NCI-H446 treated with DMSO at 0.1 percent for 48 hours (cell line): ENCODE measurements at regions not wholly inside any gene's neighbourhood (a gene's known extent, or its start where the extent isn't known, plus 50 kb on each side); places are given as distances from the start of the nearest gene placed in this dataset.

Experiments
- DNase-seq: peaks from one replicate; lab custom pipeline; 2025; lab: John Stamatoyannopoulos, UW

DNA sequence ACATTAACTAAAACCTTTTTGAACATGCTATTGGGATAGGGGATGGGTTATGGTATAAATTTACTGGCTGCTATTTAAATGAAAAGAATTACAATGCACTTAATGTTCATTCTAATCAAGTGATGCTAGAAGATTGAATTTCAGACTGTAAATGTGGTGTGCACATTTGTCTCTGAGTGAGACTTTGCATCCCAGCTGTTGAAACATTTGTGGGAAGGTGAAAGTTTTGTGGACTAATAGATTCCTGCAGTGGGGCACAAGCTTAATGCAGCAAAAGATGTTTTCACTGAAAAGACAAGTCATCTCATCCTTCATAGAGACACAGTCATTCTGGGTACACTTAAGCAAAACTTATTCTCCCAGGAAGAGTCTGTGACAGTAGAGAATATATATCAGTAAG, 323.6 kb downstream of the NFIB start:
- no peak for DNase-seq

DNA sequence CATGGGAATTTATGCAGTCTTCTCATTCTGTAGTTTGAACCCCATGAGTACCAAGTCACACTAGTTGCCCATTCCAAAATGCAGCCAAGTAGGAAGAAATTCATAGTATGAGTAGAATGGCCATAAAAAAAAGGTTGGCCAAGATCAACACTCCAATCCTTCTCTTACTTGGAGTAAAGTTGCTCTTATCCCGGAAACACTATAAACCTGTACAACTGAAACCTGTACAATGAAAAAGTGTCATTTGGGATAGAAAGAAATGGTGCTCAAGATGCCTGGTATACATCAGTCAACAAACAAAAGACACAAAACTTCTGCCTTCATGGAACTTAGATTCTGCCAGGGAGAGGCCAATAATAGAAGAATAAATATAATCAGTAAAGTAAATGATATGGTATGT, 325.0 kb downstream of the NFIB start:
- DNase-seq: no peak

DNA sequence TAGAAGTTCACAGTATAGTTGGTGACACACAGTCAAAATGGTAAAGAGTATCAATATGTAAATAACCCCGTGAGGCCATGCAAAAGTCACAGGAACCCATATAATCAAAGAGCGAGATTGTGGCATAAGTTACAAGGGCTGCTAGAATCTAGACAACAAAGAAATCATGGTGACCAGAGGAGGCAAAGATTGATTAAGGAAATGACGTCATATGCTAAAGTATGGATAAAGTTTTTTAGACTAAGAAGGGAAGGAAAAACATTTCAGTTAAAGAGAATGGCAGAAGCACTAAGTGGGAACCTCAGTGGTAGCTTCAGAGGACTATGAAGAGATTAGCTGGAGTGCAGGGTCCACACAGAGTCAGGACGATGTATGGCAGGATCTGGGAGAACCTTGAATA, 330.3 kb downstream of the NFIB start:
- no peak for DNase-seq

DNA sequence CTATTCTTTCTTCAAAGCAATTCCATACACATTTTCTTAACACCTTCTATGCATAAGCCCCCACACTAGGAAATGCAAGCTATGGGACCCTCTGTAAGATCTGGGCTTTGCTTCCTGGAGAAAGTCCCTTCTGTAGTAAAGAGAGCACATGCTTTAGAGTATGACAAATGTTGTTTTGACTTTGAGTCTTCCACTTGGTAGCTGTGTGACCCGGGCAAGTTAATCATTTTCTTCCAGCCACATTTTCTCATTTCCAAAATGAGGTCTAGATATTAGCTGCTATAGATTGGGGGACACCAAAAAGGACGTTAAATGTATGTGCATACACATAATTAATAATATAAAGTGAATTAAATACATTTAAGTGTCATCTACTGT, 334.0 kb downstream of the NFIB start:
- DNase-seq: no peak

DNA sequence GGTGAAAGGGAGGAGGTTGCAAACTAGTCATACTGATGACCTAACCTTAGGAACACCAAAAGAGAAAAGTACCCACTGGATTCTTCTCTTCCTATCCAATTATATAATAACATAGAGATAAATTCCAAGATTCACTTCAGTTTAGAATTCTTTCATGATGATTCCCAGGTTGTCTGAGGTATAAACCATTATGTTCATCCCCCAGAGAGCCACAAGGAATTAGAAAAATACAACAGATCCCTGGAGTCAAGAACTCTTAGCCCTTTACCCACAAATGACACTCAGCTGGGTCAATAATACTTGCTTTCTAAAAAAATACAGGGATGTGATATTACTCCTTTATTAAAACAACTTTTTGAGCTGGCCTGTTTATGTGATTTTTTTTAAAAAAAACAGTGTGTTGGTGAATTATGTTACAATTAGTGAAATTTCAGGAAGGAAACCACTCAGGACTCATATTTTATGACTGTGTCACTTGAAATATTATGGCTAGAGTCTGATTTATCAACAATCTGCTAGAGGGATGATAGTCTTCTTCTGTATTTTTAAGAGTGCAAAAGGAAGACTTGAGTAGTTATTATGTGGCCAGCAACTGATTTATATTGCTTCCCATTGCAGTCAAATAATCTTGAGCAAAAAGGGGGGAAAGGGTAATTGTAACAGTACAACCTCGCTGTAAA, 338.2 kb downstream of the NFIB start:
- DNase-seq: no peak

DNA sequence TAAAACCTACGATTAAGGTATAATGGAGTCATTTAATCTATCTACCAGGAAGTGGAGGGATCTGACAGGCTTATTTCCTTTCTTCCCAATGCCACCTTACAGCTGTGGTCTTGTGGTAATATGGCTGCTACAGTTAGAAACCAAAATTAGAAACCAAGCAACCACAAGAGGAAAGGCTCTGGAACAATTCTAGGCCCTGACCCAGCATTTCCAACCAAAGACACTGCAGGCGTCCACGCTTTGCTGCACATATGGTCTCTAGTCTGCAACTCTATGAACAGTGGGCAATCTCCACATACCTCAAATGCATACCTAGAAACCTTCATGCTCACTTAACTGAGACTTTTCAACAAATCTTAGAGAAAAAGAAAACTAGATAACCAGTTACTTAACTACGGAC, 339.1 kb downstream of the NFIB start:
- no peak for DNase-seq

DNA sequence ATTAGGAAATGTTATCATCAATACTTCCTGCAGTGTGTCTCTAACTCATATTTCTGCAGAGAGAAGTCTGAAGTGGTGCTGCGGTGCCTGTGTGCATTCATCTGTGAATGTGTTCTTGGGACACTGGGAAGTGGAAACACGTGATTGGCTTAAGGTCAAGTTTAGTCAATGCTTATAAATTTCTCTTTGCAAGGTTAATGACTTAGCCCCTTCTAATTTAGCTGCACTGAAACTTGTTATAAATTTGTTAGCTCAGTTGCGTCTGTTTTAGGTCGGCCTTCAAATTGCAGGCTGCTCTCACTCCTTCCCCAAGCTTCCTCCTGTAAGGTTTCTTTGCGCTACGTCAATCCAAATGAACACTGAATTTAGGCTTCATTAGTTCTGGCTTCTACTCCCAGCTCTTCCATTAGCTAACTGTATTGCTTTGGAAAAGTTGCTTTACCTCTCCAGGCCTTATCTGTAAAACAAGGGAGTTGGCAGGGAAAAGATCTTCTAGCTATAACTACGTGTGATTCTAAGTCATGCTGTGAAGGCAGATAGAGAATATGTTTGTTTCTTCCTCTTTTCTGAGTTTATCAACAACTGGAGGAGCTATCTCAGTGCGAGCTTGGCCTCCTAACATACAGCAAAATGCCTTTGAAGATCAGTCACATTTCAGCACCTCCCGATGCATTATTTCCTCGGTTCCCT, 341.8 kb downstream of the NFIB start:
- peak; percentile 69 for DNase-seq

DNA sequence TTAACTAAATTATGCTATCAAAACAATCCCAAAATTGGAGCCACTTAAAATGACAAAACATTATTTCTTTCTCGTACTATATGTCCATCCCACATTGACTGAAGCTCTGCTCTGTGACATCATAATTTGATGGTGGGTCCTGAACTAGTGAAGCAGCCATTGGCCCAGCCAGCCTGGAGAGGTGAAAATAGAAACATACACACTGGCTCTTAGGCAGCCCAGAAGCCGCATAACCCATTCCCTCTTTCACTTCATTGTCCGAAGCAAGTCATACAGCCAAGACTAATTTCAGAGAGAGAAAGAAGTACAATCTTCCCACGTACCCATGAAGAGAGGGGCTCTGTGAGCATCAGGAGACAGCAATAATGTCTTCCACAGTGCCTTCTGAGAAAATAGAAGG, 342.5 kb downstream of the NFIB start:
- DNase-seq: no peak

DNA sequence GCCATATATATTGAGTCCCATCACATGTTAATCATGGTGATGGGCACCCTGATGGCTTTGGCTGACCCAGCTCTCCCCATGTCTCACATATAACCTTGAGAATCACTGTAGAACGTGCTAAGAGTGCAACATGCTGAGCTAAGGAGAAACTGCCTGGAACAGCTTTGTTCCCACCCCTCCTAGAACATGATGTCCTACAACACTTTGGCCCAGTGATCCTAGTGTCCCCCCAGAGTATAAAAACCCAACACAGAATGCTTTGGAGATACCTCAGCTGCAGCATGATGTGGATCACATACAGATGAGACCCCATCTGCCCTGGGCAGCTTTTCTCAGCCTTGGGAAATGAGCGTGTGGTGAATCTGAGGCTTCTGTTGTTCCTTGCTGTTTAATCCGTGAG, 343.5 kb downstream of the NFIB start:
- no peak for DNase-seq

DNA sequence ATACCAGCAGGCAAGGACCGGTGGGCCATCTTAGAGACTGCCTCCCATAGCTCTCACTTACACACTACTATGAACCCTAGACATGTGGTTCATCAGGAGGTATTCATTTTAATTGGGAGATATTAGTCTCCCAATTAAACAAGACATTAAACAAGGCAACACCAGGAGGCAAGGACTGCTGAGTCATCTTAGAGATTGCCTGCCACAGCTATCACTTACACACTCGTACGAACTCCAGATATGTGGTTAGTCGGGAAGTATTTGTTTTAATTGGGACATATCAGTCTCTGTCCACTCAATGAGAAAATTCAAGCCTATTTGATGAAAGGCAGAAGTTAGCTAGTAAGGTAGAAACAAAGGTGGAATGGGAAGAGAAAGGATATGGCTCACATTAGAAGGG, 343.9 kb downstream of the NFIB start:
- no peak for DNase-seq

DNA sequence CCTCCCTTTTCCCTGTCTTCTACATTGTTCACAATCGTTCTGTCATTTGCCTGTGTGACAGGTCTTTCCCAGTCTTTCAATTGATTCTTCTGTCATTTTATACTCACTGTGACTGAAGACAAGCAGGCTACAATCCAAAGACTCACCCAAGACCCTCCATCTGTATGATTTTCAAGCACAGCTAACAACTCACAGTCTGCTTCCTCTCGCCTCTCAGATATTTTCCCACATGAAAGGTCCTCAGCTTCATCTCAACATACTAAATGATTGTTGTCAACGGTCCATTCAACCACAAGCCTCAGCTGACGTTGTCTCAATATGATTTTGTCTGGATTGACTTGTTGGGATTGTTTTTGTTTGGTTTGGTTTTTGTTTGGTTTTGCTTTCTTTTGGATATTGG, 346.5 kb downstream of the NFIB start:
- no peak for DNase-seq

DNA sequence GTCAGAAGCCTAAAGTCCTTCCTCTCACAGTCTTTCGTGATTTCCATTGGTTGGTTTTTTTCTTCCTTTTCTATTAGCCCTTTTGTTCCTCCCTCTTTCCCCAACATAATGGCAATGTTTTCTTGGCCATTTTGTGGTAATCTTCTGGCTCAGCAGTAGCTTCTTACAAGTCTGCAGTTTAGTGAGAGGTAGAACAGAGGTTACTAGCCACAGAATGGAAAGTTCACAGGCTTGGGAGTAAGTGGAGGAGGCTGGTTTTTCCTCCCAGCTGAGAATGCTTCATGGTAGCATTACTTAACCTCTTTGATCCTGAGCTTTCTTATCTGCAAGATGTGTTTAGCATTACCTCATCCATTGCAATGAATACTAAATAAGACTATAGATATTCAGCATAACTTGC, 346.9 kb downstream of the NFIB start:
- DNase-seq: no peak

DNA sequence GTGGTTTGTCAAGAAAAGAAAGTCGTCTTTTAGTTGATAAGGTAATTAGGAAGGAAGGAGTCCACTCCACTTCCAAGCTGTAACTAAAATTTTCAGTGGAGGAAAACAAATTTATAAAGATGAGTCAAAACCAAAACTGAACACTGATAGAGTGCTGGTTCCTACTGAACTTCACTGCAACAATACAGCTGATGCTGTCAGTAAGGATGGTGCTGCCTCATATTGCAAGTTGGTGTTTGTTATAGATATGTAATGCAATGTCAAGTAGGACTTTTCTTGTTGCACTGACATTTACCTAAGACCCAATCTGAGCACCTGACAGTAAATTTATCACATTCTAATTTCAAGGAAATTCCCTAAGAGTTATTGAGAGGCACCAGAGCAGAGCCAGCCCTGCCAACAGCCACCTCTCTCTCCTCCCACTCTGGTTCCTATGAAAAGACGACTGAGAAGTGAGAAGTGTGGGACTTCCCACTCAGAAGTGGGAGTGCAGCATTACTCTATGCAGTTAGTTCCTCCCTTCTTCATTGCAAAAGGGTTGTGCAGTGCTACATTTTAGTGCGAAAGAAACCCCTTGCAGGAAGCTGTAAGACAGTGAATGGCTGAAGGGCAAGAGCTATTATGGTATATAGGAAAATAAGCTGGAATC, 350.8 kb downstream of the NFIB start:
- no peak for DNase-seq

DNA sequence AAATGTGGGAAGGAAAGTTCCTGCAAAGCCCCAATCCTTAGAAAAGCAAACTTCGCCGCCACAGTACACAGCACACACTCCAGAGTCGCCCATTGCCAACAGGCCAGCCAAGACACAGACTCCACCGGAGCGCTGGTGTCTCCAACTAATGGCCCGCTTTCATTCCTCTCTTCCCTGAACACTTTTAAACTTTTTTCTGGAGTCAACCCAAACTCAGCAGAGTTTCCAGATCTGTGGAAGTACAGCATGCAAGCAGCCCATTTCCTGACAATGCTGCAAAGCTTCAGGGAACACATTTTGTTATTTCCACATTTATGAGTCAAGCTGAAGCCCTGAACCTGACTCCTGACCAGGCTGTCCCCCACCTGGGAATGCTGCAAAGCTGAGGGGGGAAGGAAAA, 351.9 kb downstream of the NFIB start:
- no peak for DNase-seq

DNA sequence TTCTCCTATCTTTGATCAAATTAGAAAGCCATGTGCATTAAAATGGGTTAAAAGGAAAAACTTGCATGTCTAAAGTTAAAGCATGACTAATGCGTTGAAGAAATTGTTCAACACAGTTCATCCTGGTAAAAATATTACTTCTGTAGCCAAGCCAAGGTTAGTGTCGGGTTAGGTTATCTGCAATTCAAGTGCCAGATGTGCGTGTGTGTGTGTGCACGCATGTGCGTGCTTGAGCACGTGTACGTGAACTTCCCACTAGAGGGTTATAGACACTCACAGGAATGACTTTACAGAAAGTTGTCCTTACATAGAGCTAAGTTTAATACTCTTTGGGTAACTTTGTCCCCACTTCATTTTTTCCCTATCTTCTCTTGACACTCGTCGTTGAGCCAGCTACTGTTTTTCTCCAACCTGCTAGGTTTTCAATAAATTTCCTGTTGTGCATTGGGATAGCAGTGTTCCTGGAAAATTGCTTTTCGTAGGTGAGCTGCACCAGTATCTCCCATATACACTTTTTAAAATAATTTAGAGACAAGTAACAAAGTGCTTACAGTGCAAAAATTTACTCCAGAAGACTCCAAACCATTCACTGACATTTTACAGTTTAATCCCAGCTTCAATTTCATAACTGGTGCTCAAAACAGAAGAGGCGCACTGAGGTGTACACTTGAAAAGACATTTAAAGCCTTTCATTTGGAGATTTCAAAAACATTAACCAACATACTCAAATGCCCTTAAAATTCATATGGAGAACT, 353.8 kb downstream of the NFIB start:
- DNase-seq: no peak

DNA sequence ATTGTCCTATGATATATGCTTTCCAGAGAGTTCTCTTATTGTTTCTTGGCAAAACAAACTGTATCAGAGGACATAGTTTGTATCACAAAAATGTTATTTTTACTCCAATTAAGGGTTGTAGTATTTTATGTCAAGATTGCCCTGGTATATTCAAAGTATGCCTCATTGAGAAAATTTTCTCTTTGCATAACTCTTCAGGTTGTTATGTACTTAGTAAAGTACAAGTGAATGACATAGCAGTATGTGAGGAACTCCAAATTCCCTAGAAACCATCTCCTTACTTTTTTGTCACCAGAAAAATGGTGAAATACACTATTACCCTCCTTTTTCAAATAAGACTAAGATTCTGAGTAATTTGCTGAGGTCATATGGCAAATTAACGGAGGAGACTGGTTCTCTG, 355.3 kb downstream of the NFIB start:
- DNase-seq: no peak

DNA sequence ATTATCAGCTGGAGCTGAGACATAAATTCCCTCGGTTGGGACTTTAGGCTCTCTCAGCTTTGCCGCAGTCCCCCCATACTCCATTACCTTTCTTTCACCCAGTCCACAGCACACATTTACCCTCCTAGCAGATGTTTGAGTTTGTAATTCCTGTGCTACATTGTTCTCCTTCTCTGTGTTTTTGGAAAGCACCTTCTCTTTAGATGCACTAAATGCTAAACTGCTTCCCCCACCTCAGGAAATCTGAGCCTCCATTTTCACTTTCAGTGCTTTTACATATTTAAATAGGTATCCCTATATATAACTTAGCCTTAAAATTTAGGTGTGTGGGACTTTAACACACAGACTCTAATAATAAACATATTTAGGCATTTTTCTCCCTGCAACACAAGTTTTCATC, 356.9 kb downstream of the NFIB start:
- no peak for DNase-seq

DNA sequence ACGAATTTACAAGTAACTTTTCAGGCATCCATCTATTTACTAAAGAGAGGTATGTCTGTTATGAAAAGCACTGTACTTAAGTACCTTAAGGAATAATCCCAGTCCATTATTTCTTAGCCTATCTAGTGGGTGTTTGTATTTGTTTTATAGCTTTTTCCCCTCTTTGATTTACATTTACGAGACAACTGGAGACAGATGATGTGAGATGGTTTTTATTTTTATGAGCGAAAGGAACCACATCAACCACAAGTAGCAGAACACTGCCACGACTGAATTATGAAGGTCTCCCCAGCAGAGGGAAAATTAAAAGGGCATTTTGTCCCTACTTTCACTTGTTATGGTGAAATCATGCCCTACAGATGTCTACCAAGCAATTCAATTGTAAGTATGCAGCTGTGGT, 357.8 kb downstream of the NFIB start:
- DNase-seq: no peak

DNA sequence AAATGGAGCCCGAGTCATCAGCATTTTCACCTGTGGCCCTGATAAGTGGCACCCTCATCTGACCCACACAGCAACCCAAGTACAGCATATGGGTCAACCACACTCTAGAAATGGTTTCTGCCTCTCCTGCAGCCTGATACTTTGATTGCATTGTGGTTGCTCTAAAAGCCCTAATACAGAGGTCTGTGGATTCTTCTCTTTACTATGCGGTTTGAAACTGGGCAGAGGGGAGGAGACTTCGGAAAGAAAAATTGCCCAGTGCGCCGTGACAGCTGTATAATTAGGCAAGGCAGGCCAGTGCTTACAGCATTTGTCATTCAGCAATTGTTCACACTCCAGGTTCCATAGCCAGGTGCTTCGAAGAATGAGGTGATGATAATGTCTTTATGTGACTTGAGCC, 361.0 kb downstream of the NFIB start:
- DNase-seq: no peak

DNA sequence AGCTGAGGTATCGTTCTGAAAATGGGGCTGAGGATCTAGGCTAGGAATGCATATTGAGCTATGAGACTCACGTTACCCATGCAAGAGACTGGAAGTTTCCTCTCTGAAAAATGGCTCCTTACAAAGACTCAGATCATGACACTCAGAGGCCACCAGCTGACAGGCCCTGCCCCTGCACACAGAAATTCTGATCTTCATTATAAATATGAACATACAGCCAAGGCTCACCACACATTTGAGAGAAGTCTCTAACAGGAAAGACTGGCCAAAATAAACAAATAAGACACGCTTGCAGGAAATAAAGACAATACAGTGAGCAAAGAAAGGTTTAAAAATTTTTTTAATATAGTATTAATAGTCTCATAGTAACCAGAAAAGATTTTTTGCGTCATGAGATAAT, 365.9 kb downstream of the NFIB start:
- no peak for DNase-seq

DNA sequence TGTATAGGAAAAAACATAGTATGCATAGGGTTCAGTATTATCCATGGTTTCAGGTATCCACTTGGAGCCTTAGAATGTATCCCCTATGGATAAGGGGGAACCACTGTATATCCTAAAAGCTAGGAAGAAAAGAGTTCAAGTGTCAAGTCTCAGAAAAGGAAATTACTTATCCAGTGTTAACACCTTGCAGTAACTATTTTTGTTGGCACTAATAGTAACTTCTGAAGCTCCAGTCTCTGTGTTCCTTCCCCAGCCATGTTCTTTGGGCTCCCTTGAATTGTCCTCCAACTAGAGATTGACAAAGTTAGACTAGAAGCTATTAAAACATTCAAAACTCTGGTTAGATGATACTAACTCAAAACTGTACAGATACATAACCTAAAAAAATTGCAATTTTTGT, 370.8 kb downstream of the NFIB start:
- no peak for DNase-seq

DNA sequence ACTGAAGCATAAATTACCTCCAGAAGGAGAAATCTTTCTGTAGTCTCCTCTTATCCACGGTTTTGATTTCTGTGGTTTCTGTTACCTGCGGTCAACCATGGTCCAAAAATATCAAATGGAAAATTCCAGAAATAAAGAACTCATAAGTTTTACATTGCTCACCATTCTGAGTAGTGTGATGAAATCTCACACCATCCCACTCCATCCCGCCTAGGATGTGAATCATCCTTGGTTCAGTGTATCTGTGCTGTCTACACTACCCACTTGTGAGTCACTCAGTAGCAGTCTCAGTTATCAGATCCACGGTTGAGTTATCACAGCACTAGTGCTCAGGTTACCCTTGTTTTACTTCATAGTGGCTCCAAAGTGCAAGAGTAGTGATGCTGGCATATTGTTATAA, 371.2 kb downstream of the NFIB start:
- DNase-seq: no peak

DNA sequence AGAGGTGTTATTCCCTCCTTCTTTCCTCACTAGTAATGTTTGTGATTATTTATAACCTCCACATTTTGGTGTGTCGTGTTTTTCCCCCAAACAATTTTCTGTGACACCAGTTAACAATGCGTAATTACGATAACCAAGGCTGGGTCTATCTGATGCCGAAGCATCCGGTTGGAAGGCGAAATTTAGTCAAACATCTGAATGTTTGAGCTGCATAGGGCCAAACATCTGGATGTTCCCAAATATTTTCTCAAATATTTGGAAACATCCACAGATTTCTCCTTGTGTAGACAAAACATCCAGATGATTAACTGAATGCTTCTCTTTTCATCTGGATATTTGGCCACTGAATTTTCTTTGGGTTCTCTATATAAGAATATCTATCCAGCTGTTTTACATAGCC, 371.7 kb downstream of the NFIB start:
- DNase-seq: no peak
